Smooth muscle cell (in vitro differentiated cells): ENCODE measurements at regions not wholly inside any gene's neighbourhood (a gene's known extent, or its start where the extent isn't known, plus 50 kb on each side); places are given as distances from the start of the nearest gene placed in this dataset.
"Not testable (repeated sequence)": the region's sequence is repeated elsewhere in the genome, so short reads cannot be mapped to it uniquely, and the experiment has no call there.

Experiments used
- DNase-seq: peaks from one replicate; lab custom pipeline; 2025; ENCODE audit not compliant: unreplicated experiment; lab: John Stamatoyannopoulos, UW
- H2AFZ ChIP-seq: fragments of 200-600 bp; sonication (generic); 2 replicates; pipeline ENCODE4 v1.6.0; 2016; ENCODE audit warnings: antibody characterized with exemption, low read depth, mild to moderate bottlenecking
- H3F3A ChIP-seq: fragments of 200-600 bp; sonication (generic); 2 replicates; pipeline ENCODE4 v1.6.0; 2017; ENCODE audit warnings: antibody characterized with exemption, low read depth
- H3K27ac ChIP-seq: fragments of 200-600 bp; sonication (generic); 2 replicates; pipeline ENCODE4 v1.5.1; 2016; ENCODE audit warnings: low read depth, mild to moderate bottlenecking
- H3K27me3 ChIP-seq: fragments of 200-600 bp; sonication (generic); 2 replicates; pipeline ENCODE4 v1.6.1; 2016; ENCODE audit warnings: low read depth, mild to moderate bottlenecking
- H3K36me3 ChIP-seq: fragments of 200-600 bp; sonication (generic); 2 replicates; pipeline ENCODE4 v1.5.1; 2016; ENCODE audit warnings: low read depth
- H3K4me1 ChIP-seq: fragments of 200-600 bp; sonication (generic); 2 replicates; pipeline ENCODE4 v1.5.1; 2016; ENCODE audit warnings: low read depth
- H3K4me2 ChIP-seq: fragments of 200-600 bp; sonication (generic); 2 replicates; pipeline ENCODE4 v1.6.0; 2016; ENCODE audit warnings: mild to moderate bottlenecking
- H3K4me3 ChIP-seq: fragments of 200-600 bp; sonication (generic); 2 replicates; pipeline ENCODE4 v1.5.1; 2016; ENCODE audit warnings: mild to moderate bottlenecking
- H3K79me2 ChIP-seq: fragments of 200-600 bp; sonication (generic); 2 replicates; pipeline ENCODE4 v1.6.0; 2016; ENCODE audit warnings: low read depth, mild to moderate bottlenecking
- H3K9ac ChIP-seq: fragments of 200-600 bp; sonication (generic); 2 replicates; pipeline ENCODE4 v1.6.0; 2016; ENCODE audit warnings: low read depth
- H3K9me3 ChIP-seq: fragments of 200-600 bp; sonication (generic); replicated peaks from 2 replicates; pipeline ENCODE4 v1.5.1; 2016; ENCODE audit warnings: low read depth
- H4K20me1 ChIP-seq: fragments of 200-600 bp; sonication (generic); 2 replicates; pipeline ENCODE4 v1.6.0; 2016; ENCODE audit warnings: low read depth
- CTCF ChIP-seq: fragments of 200-600 bp; sonication (generic); IDR thresholded peaks from 2 replicates; pipeline ENCODE4 v1.5.1; 2017; ENCODE audit warnings: borderline replicate concordance, mild to moderate bottlenecking, antibody characterized with exemption; ENCODE audit not compliant: insufficient read depth, poor library complexity, severe bottlenecking
- WGBS: methylation state at CpG from one replicate; pipeline ENCODE4 v1.1.7; 2016; ENCODE audit warnings: low lambda C conversion rate; 5-methylcytosine and 5-hydroxymethylcytosine counted together

GRCh38 chr21:34228792-34229191 lies 135.0 kb upstream of the KCNE2 start:
- Histone ChIP-seq H3K4me2 (no peak overlapping the region), H4K20me1 (no peaks in the 10 kb centered on the region), H3K9ac (no peak overlapping the region), H3K27ac (no peak overlapping the region), H3K4me3 (no peak overlapping the region), H3K27me3 (no peaks in the 10 kb centered on the region), H2AFZ (no peak overlapping the region), H3K4me1 (no peaks in the 10 kb centered on the region), H3K36me3 (no peaks in the 10 kb centered on the region), H3K79me2 (no peaks in the 10 kb centered on the region), H3F3A (no peaks in the 10 kb centered on the region), H3K9me3 (no peaks in the 10 kb centered on the region)
- 82% methylated on average over 4 of the region's 4 CpGs for WGBS
- DNase-seq: no peak
- TF ChIP-seq CTCF: no peak

- TF ChIP-seq CTCF: no peak
- DNase-seq: no peak
- H3K9me3 ChIP-seq: no peaks in the 10 kb centered on the region
- no peaks in the 10 kb centered on the region for H3K79me2 ChIP-seq
- no peak overlapping the region for H2AFZ ChIP-seq
- H3K9ac ChIP-seq: no peak overlapping the region
- H3F3A ChIP-seq: no peaks in the 10 kb centered on the region
- no peak overlapping the region for H3K27ac ChIP-seq
- H3K27me3 ChIP-seq: no peaks in the 10 kb centered on the region
- H3K4me3 ChIP-seq: no peak overlapping the region
- H3K36me3 ChIP-seq: no peaks in the 10 kb centered on the region
- no peak overlapping the region for H3K4me2 ChIP-seq
- no peaks in the 10 kb centered on the region for H4K20me1 ChIP-seq
- WGBS: 81% methylated on average over 4 of the region's 4 CpGs
- no peaks in the 10 kb centered on the region for H3K4me1 ChIP-seq
Measured at GRCh38 chr21:34229353-34229752, 134.5 kb upstream of the KCNE2 start.

GRCh38 chr21:34233741-34234140 lies 130.1 kb upstream of the KCNE2 start:
- H3K9ac ChIP-seq, H4K20me1 ChIP-seq, H3K27me3 ChIP-seq, H3F3A ChIP-seq, H2AFZ ChIP-seq, H3K4me3 ChIP-seq, H3K4me2 ChIP-seq, H3K9me3 ChIP-seq, H3K79me2 ChIP-seq, H3K27ac ChIP-seq, DNase-seq, H3K36me3 ChIP-seq: not testable (repeated sequence)
- 91% methylated on average over 6 of the region's 6 CpGs for WGBS
- peaks cover 11% of the 10 kb centered on the region for H3K4me1 ChIP-seq

- no peaks in the 10 kb centered on the region for H4K20me1 ChIP-seq
- H3K4me2 ChIP-seq: no peak overlapping the region
- H3K36me3 ChIP-seq: no peaks in the 10 kb centered on the region
- H3K79me2 ChIP-seq: no peaks in the 10 kb centered on the region
- H3K27ac ChIP-seq: no peak overlapping the region
- no peak overlapping the region for H3K4me3 ChIP-seq
- WGBS: 32% methylated on average over 1 of the region's 1 CpG
- H3F3A ChIP-seq: no peaks in the 10 kb centered on the region
- TF ChIP-seq CTCF: no peak
- DNase-seq: no peak
- no peak overlapping the region for H2AFZ ChIP-seq
- peaks cover 11% of the 10 kb centered on the region for H3K4me1 ChIP-seq
- H3K9me3 ChIP-seq: peaks cover 4% of the 10 kb centered on the region
- H3K9ac ChIP-seq: no peak overlapping the region
- H3K27me3 ChIP-seq: no peaks in the 10 kb centered on the region
Measured at GRCh38 chr21:34235514-34235913, 128.3 kb upstream of the KCNE2 start.
